Activated T-helper 1 cell treated with anti-CD3 and anti-CD28 coated beads, Interleukin-12 subunit alpha, Interleukin-12 subunit beta, Interleukin-2, Interleukin-4 antibody, amounts not matched to agents 30 ng/mL and 10 ng/mL and 1 ng/mL, durations not matched to agents 14 hours and 24 hours and 36 hours (primary cell): ENCODE measurements at regions not wholly inside any gene's neighbourhood (a gene's known extent, or its start where the extent isn't known, plus 50 kb on each side); places are given as distances from the start of the nearest gene placed in this dataset.
A peak's percentile ranks its signal among the peaks of the same experiment; 100 is the strongest.
"Not testable (repeated sequence)": the region's sequence is repeated elsewhere in the genome, so short reads cannot be mapped to it uniquely, and the experiment has no call there.

Source experiments
- DNase-seq: peaks from one replicate; pipeline ENCODE4 v3.0.0; 2021; ENCODE audit warnings: low spot score
- H3K27ac Mint-ChIP-seq: one replicate; pipeline ENCODE4 v1.8.0; 2021; ENCODE audit warnings: mild to moderate bottlenecking, mixed read lengths
- H3K27me3 Mint-ChIP-seq: one replicate; pipeline ENCODE4 v1.8.0; 2022; ENCODE audit warnings: mild to moderate bottlenecking, moderate library complexity, mixed read lengths; ENCODE audit not compliant: insufficient read depth
- H3K36me3 Mint-ChIP-seq: one replicate; pipeline ENCODE4 v1.8.0; 2021; ENCODE audit warnings: low read depth, mixed read lengths
- H3K4me1 Mint-ChIP-seq: one replicate; pipeline ENCODE4 v1.8.0; 2021; ENCODE audit warnings: low read depth, mixed read lengths
- H3K4me3 Mint-ChIP-seq: one replicate; pipeline ENCODE4 v1.8.0; 2021; ENCODE audit warnings: mild to moderate bottlenecking, moderate library complexity, mixed read lengths
- H3K9me3 Mint-ChIP-seq: one replicate; pipeline ENCODE4 v1.8.0; 2021; ENCODE audit warnings: mixed read lengths
- intact Hi-C: fragments of 100-400 bp; cut with micrococcal nuclease; formaldehyde crosslinking; loops from one replicate; pipeline ENCODE4 v1.15.1; 2024

- H3K4me3 Mint-ChIP-seq, H3K4me1 Mint-ChIP-seq, H3K27me3 Mint-ChIP-seq, intact Hi-C loops, H3K9me3 Mint-ChIP-seq, H3K27ac Mint-ChIP-seq, DNase-seq, H3K36me3 Mint-ChIP-seq: not testable (repeated sequence)
Observed at GRCh38 chr10:87300163-87300562, 57.4 kb upstream of the NUTM2D start.

DNA sequence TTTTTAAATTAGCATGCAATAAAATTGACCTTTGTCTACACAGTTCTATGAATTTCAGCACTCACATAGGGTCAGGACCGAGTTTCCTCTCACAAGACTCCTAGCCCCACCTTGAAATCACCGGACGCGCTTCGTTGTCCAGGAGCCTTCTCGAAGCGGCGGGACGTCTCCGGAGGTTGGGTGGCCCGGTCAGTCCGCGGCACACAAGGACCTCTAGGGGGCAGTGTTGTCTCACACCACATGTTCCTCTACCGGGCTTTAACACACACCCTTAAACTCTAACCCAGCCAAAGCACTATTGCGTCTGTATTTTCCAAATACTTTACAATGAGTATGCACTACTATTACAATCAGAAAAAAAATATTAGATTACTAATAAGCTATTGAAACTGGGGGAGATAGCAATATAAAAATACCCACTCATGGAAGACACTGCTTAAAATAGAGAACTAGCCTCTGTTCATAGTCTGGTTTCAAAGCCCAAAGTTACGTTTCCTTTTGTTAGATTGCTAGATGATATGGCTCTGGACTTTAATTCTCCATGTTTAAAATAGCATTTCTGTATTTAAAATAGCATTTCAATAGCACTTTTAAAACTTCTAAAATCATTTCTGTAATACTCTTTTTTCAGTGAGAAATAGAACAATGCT, 56.0 kb upstream of the NUTM2D start:
- H3K27me3 Mint-ChIP-seq, H3K36me3 Mint-ChIP-seq, intact Hi-C loops, H3K27ac Mint-ChIP-seq, H3K4me1 Mint-ChIP-seq, H3K9me3 Mint-ChIP-seq, H3K4me3 Mint-ChIP-seq: not testable (repeated sequence)
- peak; percentile 20 for DNase-seq

DNA sequence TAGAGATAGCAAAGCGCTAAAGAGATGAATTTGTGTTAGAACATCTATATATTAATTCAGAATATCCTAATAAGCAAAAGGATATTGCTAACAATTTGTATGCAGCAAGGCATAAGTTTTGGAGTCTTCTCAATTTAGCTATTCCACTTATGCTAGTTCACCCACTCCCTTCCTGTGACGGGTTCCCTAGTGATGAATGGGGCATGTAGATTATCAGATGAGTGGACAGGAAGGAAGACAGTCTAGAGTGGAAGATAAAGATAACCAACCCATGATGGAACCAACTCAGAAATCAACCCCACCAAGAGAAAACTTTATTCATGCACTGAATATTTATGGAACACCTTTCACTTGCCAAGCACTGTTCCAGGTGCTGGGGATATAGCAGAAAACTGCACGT, 55.4 kb upstream of the NUTM2D start:
- H3K4me1 Mint-ChIP-seq, result not testable (repeated sequence)

GRCh38 chr10:87303707-87304106, 53.8 kb upstream of the NUTM2D start:
- DNase-seq, H3K27ac Mint-ChIP-seq, H3K36me3 Mint-ChIP-seq, H3K4me1 Mint-ChIP-seq, H3K4me3 Mint-ChIP-seq, H3K27me3 Mint-ChIP-seq, intact Hi-C loops, H3K9me3 Mint-ChIP-seq: not testable (repeated sequence)

More for the DNA sequence above, 55.4 kb upstream of the NUTM2D start:
- intact Hi-C loops, H3K9me3 Mint-ChIP-seq, H3K4me3 Mint-ChIP-seq, H3K27ac Mint-ChIP-seq, DNase-seq, H3K36me3 Mint-ChIP-seq, H3K27me3 Mint-ChIP-seq: not testable (repeated sequence)

DNA sequence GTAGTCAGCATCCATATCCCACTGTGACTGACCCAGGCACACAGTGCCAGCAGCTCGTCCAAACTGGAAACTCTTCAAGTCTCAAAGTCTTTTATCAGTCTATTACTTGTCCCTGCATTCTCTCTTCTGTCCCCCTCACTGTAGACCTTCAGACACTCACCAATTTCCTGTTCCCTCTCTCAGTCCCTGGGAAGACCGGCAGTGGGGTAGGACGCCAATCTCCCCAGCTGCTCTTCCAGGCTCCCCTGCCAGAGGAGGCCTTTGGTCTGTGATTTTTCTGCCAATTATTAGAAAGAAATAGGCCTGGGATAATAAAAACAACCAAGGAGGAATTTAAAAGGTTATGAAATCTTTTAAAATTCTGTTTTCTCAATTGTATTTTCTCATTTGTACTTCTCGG, 50.9 kb upstream of the NUTM2D start:
- H3K27ac Mint-ChIP-seq, result not testable (repeated sequence)

More for the DNA sequence above, 50.9 kb upstream of the NUTM2D start:
- H3K9me3 Mint-ChIP-seq, H3K27me3 Mint-ChIP-seq, H3K4me3 Mint-ChIP-seq, H3K4me1 Mint-ChIP-seq, DNase-seq, H3K36me3 Mint-ChIP-seq, intact Hi-C loops: not testable (repeated sequence)
